ENCODE measurements at regions not wholly inside any gene's neighbourhood (a gene's known extent, or its start where the extent isn't known, plus 50 kb on each side); places are given as distances from the start of the nearest gene placed in this dataset.
"Not testable (repeated sequence)": the region's sequence is repeated elsewhere in the genome, so short reads cannot be mapped to it uniquely, and the experiment has no call there.

DNA sequence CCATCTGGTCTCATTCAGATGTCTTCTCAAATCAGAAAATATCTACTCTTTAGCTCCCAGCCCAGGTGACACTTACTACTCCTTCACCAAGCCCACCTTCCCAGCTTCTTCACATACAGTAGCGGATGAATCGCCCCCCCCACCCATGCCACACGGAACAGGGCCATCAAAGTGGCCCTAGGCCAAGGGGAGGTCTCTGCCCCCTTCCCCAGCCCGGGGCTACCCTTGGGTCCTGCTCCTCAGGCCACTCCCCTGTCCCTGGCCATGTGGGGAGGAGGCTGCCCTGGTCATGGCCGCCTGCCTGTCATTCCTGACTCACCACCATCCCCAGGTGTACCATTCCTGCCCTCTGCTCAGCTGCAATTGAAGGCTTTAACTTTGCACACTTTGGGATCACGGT, 142.8 kb downstream of the NECTIN1 start:
- no peaks in the 10 kb centered on the region for H3K36me3 ChIP-seq
- no peaks in the 10 kb centered on the region for H3K9me3 ChIP-seq
- TF ChIP-seq, protein P1, sequence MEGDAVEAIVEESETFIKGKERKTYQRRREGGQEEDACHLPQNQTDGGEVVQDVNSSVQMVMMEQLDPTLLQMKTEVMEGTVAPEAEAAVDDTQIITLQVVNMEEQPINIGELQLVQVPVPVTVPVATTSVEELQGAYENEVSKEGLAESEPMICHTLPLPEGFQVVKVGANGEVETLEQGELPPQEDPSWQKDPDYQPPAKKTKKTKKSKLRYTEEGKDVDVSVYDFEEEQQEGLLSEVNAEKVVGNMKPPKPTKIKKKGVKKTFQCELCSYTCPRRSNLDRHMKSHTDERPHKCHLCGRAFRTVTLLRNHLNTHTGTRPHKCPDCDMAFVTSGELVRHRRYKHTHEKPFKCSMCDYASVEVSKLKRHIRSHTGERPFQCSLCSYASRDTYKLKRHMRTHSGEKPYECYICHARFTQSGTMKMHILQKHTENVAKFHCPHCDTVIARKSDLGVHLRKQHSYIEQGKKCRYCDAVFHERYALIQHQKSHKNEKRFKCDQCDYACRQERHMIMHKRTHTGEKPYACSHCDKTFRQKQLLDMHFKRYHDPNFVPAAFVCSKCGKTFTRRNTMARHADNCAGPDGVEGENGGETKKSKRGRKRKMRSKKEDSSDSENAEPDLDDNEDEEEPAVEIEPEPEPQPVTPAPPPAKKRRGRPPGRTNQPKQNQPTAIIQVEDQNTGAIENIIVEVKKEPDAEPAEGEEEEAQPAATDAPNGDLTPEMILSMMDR (IDR thresholded peaks at IDR 0.05) = no peak
- peaks cover 17% of the 10 kb centered on the region for H3K4me1 ChIP-seq
- H3K27ac ChIP-seq = no peak overlapping the region
- H3K4me3 ChIP-seq = no peak overlapping the region
- DNase-seq (no peak), ATAC-seq (no peak)
- intact Hi-C loops (cut with DNase I) = no loop called here
- H3K27me3 ChIP-seq (ENCODE audit: low read depth) = peaks cover 36% of the 10 kb centered on the region

- peak; percentile 29 to 43 for ATAC-seq
- H3K4me1 ChIP-seq = peaks cover 17% of the 10 kb centered on the region
These were observed 143.8 kb downstream of the NECTIN1 start for GRCh38 chr11:119585043-119585781.

GRCh38 chr11:119584193-119585042, 144.6 kb downstream of the NECTIN1 start:
- Histone ChIP-seq H3K4me1 (peaks cover 17% of the 10 kb centered on the region), H3K27ac (no peak overlapping the region), H3K4me3 (peak overlapping the region; percentile 44), H3K27me3 (ENCODE audit: low read depth) (peaks cover 36% of the 10 kb centered on the region), H3K9me3 (peaks cover 3% of the 10 kb centered on the region), H3K36me3 (no peaks in the 10 kb centered on the region)
- intact Hi-C loops (cut with DNase I) = no loop called here
- TF ChIP-seq, protein P1 (IDR thresholded peaks at IDR 0.05) = no peak
- DNase-seq (peak; percentile 54), ATAC-seq (peak; percentile 62 to 72)

More at GRCh38 chr11:119585043-119585781, 143.8 kb downstream of the NECTIN1 start:
- Histone ChIP-seq H3K27me3 (ENCODE audit: low read depth) (peaks cover 36% of the 10 kb centered on the region), H3K4me3 (peak overlapping the region; percentile 44), H3K9me3 (peaks cover 3% of the 10 kb centered on the region), H3K27ac (no peak overlapping the region), H3K36me3 (no peaks in the 10 kb centered on the region)
- no peak for DNase-seq
- intact Hi-C loops (cut with DNase I) = no loop called here
- TF ChIP-seq, protein P1 (IDR thresholded peaks at IDR 0.05) = no peak

DNA sequence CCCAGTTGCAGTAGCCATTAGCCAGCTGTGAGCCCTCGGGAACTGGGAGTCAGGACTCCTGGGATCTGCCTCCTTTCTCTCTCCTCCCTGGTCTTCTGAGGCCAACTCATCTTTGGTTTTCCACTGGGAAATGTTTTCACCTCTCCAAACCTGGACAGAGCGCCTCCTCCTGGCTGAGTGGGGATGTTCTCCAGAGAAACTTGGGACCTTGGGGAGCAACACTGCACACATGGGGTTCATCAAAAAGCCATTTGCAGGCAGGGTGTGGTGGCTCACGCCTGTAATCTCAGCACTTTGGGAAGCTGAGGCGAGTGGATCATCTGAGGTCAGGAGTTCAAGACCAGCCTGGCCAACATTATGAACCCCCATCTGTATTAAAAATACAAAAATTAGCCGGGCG, 145.4 kb downstream of the NECTIN1 start:
- Histone ChIP-seq H3K27ac (no peak overlapping the region), H3K4me1 (peaks cover 17% of the 10 kb centered on the region), H3K36me3 (no peaks in the 10 kb centered on the region), H3K9me3 (peaks cover 3% of the 10 kb centered on the region), H3K27me3 (ENCODE audit: low read depth) (peaks cover 36% of the 10 kb centered on the region), H3K4me3 (no peak overlapping the region)
- DNase-seq (no peak), ATAC-seq (no peak)
- TF ChIP-seq, protein P1 (IDR thresholded peaks at IDR 0.05) = no peak
- intact Hi-C loops (cut with DNase I) = no loop called here

DNA sequence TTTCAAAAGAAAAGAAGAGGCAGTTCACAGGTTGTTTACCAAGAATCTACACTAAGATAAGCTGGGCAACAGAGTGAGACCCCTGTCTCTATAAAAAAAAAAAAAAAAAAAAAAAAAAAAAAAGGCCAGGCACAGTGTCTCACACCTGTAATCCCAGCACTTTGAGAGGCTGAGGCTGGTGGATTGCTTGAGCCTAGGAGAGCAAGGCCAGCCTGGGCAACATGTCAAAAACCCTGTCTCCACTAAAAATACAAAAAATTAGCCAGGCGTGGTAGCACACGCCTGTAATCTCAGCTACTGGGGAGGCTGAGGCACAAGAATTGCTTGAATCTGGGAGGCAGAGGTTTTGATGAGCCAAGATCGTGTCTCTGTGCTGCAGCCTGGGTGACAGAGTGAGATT, 147.6 kb downstream of the NECTIN1 start:
- intact Hi-C loops (cut with DNase I); ATAC-seq: not testable (repeated sequence)

DNA sequence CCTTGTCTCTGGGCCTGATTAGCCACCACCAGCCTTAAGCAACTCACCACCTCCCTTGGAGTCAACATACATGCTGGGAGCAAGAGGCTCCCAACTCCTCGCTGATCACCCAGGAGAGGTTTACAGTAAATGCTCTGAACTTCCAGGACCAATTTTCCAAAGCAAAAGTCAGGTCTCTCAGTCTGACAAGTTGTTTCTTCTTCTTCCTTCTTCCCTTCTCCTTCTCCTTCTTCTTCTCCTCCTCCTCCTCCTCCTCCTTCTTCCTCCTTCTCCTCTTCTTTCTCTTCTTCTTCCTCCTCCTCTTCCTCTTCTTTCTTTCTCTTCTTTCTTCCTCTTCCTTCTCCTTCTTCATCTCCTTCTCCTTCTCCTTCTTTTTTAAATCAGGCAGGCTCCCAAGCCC, 148.2 kb downstream of the NECTIN1 start:
- DNase-seq (no peak), ATAC-seq (no peak)
- intact Hi-C loops (cut with DNase I) = no loop called here
- no peak overlapping the region for H3K4me3 ChIP-seq
- peaks cover 32% of the 10 kb centered on the region for H3K27me3 ChIP-seq (ENCODE audit: low read depth)
- H3K9me3 ChIP-seq = peaks cover 3% of the 10 kb centered on the region
- H3K27ac ChIP-seq = no peak overlapping the region
- H3K36me3 ChIP-seq = no peaks in the 10 kb centered on the region
- TF ChIP-seq, protein P1 (IDR thresholded peaks at IDR 0.05) = no peak
- H3K4me1 ChIP-seq = peaks cover 17% of the 10 kb centered on the region

More for the DNA sequence above, 147.6 kb downstream of the NECTIN1 start:
- peaks cover 36% of the 10 kb centered on the region for H3K27me3 ChIP-seq (ENCODE audit: low read depth)
- DNase-seq, H3K27ac ChIP-seq, H3K9me3 ChIP-seq, H3K36me3 ChIP-seq, H3K4me3 ChIP-seq: not testable (repeated sequence)
- peaks cover 17% of the 10 kb centered on the region for H3K4me1 ChIP-seq

All from lower lobe of right lung (tissue), 2 donors.